Activated CD4-positive, alpha-beta T cell treated with anti-CD3 and anti-CD28 coated beads, Interleukin-2, amount 10 ng/mL, durations not matched to agents 7 days and 5 days (primary cell): ENCODE measurements at regions not wholly inside any gene's neighbourhood (a gene's known extent, or its start where the extent isn't known, plus 50 kb on each side); places are given as distances from the start of the nearest gene placed in this dataset.

Source experiments
- CTCF ChIA-PET: fragments of 350-600 bp; sonication (Branson Sonifier 250); formaldehyde crosslinking; loops from one replicate; lab custom pipeline; 2021; ENCODE audit warnings: antibody characterized with exemption; lab: Charles Lee
- POLR2A ChIA-PET: fragments of 350-600 bp; sonication (Branson Sonifier 250); formaldehyde crosslinking; loops from one replicate; lab custom pipeline; 2021; ENCODE audit warnings: antibody characterized with exemption; lab: Charles Lee
- DNase-seq: peaks from one replicate; pipeline ENCODE4 v3.0.0-alpha.2; 2020
- H3K27ac Mint-ChIP-seq: one replicate; pipeline ENCODE4 v1.8.0; 2021; ENCODE audit warnings: mild to moderate bottlenecking, moderate library complexity, mixed read lengths
- H3K27me3 Mint-ChIP-seq: one replicate; pipeline ENCODE4 v1.8.0; 2021; ENCODE audit warnings: mixed read lengths
- H3K36me3 Mint-ChIP-seq: one replicate; pipeline ENCODE4 v1.8.0; 2021; ENCODE audit warnings: low read depth, mixed read lengths
- H3K4me1 Mint-ChIP-seq: one replicate; pipeline ENCODE4 v1.8.0; 2021; ENCODE audit warnings: mixed read lengths
- H3K4me3 Mint-ChIP-seq: one replicate; pipeline ENCODE4 v1.8.0; 2021; ENCODE audit warnings: mild to moderate bottlenecking, moderate library complexity, mixed read lengths
- H3K9me3 Mint-ChIP-seq: one replicate; pipeline ENCODE4 v1.8.0; 2021; ENCODE audit warnings: mixed read lengths

DNA sequence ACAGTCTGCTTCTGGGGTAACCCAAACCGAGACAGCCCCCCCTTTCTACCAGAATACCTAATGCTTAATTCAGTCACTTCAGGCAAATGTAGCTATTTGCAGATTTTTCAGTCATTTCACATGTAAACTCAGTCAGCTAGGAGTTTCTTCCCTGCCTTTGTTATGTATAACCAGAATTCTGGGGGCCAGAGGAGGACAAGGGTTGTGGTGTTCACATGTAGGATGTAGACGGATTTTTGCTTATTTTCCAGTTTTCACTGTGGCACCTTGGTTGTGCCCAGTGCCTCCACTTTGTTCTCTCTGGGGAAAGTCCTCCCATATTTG lies 51.1 kb downstream of the PROKR2 start:
- Mint-ChIP-seq H3K36me3 (no peaks in the 10 kb centered on the region), H3K4me3 (no peak overlapping the region), H3K27me3 (peaks cover 35% of the 10 kb centered on the region), H3K9me3 (no peaks in the 10 kb centered on the region), H3K27ac (no peak overlapping the region), H3K4me1 (no peaks in the 10 kb centered on the region)
- DNase-seq = no peak
- ChIA-PET CTCF (no interaction called here), POLR2A (no interaction called here)

DNA sequence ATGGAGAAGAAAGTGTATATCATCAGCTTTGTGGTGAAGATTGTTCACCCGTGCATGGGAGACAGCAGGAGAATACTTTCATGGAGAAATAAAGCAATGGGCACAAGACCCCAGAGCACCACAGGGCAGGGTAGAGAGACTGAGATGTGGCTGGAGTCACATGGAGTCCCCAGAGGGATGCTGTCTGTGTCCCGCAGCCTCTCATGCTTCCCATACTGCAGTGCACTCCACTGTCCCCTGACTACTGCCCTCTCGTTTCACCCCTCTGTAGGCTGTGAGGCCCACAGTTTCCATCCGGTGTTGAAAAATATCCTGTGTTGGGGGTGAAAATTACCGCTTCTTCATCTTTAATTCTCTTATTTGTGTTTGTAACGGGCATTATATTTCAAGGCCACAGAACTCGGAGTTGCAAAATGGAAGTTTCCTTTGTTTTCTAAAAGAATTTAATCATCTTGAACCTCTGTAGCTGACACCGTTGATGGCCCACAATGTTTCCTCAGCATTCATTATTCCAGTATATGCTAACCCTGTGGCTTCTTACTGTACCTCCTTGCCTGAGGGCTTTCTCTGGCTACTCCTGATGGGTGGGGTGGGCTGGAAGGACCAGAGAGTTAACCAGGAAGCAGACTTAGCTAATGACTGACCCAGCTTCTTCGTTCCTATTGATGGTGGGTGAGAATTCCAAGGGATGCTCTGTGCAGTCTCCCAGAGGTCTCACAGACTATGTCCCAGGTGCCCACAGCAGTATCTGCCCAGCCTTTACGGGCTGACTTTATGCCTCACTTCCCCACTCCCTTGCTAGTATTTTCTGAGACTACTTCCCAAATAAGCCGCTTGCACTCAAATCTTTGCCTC lies 51.7 kb downstream of the PROKR2 start:
- ChIA-PET POLR2A (no interaction called here), CTCF (no interaction called here)
- no peak for DNase-seq
- peaks cover 35% of the 10 kb centered on the region for H3K27me3 Mint-ChIP-seq
- H3K9me3 Mint-ChIP-seq = no peaks in the 10 kb centered on the region
- no peaks in the 10 kb centered on the region for H3K36me3 Mint-ChIP-seq
- H3K4me1 Mint-ChIP-seq = no peaks in the 10 kb centered on the region
- no peak overlapping the region for H3K27ac Mint-ChIP-seq
- no peak overlapping the region for H3K4me3 Mint-ChIP-seq

DNA sequence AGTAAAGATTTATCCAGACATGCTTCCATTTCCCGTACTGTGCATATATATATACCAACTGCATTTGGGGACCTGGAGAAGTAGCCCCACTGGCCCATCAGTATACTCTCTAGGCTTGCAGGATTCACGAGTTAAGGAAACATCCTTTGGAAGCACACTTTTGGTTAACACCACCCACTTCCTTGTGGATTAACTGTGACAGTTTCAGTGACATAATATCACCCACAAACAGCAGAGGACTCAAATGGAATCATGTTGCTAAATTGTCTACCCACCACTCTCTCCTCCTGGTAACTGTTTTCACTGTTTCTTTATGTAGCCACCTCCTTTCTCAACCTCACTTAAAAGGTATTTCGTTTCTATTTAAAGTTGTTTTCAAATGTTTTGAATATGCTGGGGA lies 55.0 kb downstream of the PROKR2 start:
- DNase-seq = no peak
- POLR2A ChIA-PET = no interaction called here
- H3K36me3 Mint-ChIP-seq = no peaks in the 10 kb centered on the region
- H3K4me1 Mint-ChIP-seq = no peaks in the 10 kb centered on the region
- no peak overlapping the region for H3K27ac Mint-ChIP-seq
- H3K4me3 Mint-ChIP-seq = no peak overlapping the region
- no peaks in the 10 kb centered on the region for H3K9me3 Mint-ChIP-seq
- CTCF ChIA-PET = no interaction called here
- H3K27me3 Mint-ChIP-seq = peaks cover 40% of the 10 kb centered on the region

DNA sequence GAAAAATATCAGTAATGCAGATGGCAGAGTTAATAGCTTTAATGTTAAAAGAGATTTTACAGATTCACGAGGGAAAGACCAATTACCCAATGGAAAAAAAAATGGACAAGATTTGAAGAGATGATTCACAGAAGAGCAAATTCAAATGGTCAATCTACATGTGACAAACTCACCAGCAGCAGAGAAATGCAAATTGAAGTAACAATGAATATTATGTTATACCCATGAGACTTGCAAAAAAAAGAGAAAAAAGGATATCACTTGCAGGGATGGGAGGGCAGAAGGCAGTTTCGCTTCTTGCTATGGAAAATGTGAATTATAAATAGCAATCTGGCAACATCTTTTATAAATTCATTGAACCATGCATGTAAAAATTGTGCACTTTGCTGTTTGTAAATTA lies 55.9 kb downstream of the PROKR2 start:
- Mint-ChIP-seq H3K27ac (no peak overlapping the region), H3K36me3 (no peaks in the 10 kb centered on the region), H3K4me1 (no peaks in the 10 kb centered on the region), H3K9me3 (no peaks in the 10 kb centered on the region), H3K4me3 (no peak overlapping the region), H3K27me3 (peaks cover 43% of the 10 kb centered on the region)
- CTCF ChIA-PET = no interaction called here
- POLR2A ChIA-PET = interaction anchor here (0.6 kb wide), 1 partner anchor 39 kb away, joined by 3 read pairs; no protein-coding TSS in a partner anchor
- DNase-seq = no peak
